Ovary (tissue), 3 donors: ENCODE measurements at regions not wholly inside any gene's neighbourhood (a gene's known extent, or its start where the extent isn't known, plus 50 kb on each side); places are given as distances from the start of the nearest gene placed in this dataset.

Experiments used
- CTCF ChIP-seq, 3 donors: fragments of 450-650 bp in 2 of 3; fragments of 200-600 bp in 1 of 3; IDR thresholded peaks; one replicate each; pipeline versions ENCODE4 v1.5.1 to v1.8.0; 2016 to 2022; ENCODE audit warnings: antibody characterized with exemption in 3 of 3, mild to moderate bottlenecking in 1 of 3
- EP300 ChIP-seq: sonication (generic); formaldehyde crosslinking; IDR thresholded peaks from one replicate; pipeline ENCODE4 v1.6.1; 2017; ENCODE audit warnings: antibody characterized with exemption
- POLR2A ChIP-seq: fragments of 450-650 bp; IDR thresholded peaks from one replicate; pipeline ENCODE4 v1.6.1; 2017; ENCODE audit warnings: antibody characterized with exemption, mild to moderate bottlenecking, moderate library complexity
- donor health status: DM: no; HTN: no; CAD: no.

GRCh38 chr10:47165711-47166404 lies 134.1 kb upstream of the GDF10 start:
- TF ChIP-seq CTCF (IDR thresholded peaks at IDR 0.05) (no peak), POLR2A (no peak), EP300 (no peak)
